ENCODE measurements at regions not wholly inside any gene's neighbourhood (a gene's known extent, or its start where the extent isn't known, plus 50 kb on each side); places are given as distances from the start of the nearest gene placed in this dataset.

- TF ChIP-seq CTCF (IDR thresholded peaks at IDR 0.05) (no peak), REST (IDR thresholded peaks at IDR 0.05; ENCODE audit: insufficient read depth in 1 of 2, low read depth in 2 of 2, low read length in 1 of 2) (no peak), POLR2AphosphoS5 (IDR thresholded peaks at IDR 0.05; ENCODE audit: low read depth, low read length) (no peak), SIN3A (IDR thresholded peaks at IDR 0.05; ENCODE audit: borderline replicate concordance, insufficient read depth, low read depth, low read length) (no peak), TCF7L2 (IDR thresholded peaks at IDR 0.05; ENCODE audit: low read depth, low read length) (no peak)
These were observed 225.4 kb downstream of the SYK start for GRCh38 chr9:91027005-91027404.
